Fibroblast of the aortic adventitia (primary cell): ENCODE measurements at regions not wholly inside any gene's neighbourhood (a gene's known extent, or its start where the extent isn't known, plus 50 kb on each side); places are given as distances from the start of the nearest gene placed in this dataset.
"Not testable (repeated sequence)": the region's sequence is repeated elsewhere in the genome, so short reads cannot be mapped to it uniquely, and the experiment has no call there.

Source experiments
- DNase-seq: peaks from one replicate; pipeline ENCODE4 v3.0.0-alpha.2; 2010; ENCODE audit warnings: low read depth
- H3K4me3 ChIP-seq: 2 replicates; pipeline ENCODE4 v1.5.1; 2011; ENCODE audit warnings: low read depth, mild to moderate bottlenecking, control low read depth, low read length, moderate library complexity
- TF ChIP-seq, protein P1 (sequence below): IDR thresholded peaks from 2 replicates; pipeline ENCODE4 v1.5.1; 2011; ENCODE audit warnings: mild to moderate bottlenecking, low read length, control low read depth, inconsistent platforms; ENCODE audit not compliant: insufficient read depth

DNA sequence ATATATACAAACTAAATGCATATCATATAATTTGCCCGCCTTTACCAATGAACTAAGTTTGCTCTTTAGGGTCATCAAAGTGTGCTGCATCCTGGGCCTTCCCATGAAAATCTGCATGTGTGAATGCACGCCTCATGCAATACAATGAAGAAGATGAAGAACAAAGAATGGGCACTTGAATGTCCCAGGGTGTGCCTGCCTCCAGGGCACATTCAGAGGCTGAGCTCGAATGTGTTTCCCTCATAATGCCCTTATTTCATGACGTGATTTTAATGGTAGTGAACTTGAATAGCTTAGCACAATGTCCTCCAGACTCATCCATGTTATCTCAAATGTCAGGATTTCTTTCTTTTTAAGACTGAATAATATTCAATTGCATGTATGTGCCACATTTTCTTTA, 824.9 kb downstream of the TNS3 start:
- DNase-seq, result no peak
- H3K4me3 ChIP-seq, result no peak overlapping the region
- TF ChIP-seq, protein P1, sequence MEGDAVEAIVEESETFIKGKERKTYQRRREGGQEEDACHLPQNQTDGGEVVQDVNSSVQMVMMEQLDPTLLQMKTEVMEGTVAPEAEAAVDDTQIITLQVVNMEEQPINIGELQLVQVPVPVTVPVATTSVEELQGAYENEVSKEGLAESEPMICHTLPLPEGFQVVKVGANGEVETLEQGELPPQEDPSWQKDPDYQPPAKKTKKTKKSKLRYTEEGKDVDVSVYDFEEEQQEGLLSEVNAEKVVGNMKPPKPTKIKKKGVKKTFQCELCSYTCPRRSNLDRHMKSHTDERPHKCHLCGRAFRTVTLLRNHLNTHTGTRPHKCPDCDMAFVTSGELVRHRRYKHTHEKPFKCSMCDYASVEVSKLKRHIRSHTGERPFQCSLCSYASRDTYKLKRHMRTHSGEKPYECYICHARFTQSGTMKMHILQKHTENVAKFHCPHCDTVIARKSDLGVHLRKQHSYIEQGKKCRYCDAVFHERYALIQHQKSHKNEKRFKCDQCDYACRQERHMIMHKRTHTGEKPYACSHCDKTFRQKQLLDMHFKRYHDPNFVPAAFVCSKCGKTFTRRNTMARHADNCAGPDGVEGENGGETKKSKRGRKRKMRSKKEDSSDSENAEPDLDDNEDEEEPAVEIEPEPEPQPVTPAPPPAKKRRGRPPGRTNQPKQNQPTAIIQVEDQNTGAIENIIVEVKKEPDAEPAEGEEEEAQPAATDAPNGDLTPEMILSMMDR, result no peak

DNA sequence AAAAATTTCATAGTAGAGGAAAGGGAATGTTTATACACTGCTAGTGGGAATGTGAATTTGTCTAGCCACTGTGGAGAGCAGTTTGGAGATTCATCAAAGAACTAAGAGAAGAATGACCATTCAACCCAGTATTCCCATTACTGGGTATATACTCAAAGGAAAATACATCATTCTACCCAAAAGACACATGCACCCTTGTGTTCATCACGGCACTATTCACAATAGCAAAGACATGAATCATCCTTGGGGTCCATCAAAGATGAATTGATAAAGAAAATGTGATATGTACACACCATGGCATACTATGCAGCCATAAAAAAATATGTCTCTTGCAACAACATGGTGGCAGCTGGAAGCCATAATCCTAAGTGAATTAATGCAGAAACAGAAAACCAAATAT, 825.7 kb downstream of the TNS3 start:
- TF ChIP-seq, protein P1, result no peak
- DNase-seq, result no peak
- H3K4me3 ChIP-seq, result no peak overlapping the region

DNA sequence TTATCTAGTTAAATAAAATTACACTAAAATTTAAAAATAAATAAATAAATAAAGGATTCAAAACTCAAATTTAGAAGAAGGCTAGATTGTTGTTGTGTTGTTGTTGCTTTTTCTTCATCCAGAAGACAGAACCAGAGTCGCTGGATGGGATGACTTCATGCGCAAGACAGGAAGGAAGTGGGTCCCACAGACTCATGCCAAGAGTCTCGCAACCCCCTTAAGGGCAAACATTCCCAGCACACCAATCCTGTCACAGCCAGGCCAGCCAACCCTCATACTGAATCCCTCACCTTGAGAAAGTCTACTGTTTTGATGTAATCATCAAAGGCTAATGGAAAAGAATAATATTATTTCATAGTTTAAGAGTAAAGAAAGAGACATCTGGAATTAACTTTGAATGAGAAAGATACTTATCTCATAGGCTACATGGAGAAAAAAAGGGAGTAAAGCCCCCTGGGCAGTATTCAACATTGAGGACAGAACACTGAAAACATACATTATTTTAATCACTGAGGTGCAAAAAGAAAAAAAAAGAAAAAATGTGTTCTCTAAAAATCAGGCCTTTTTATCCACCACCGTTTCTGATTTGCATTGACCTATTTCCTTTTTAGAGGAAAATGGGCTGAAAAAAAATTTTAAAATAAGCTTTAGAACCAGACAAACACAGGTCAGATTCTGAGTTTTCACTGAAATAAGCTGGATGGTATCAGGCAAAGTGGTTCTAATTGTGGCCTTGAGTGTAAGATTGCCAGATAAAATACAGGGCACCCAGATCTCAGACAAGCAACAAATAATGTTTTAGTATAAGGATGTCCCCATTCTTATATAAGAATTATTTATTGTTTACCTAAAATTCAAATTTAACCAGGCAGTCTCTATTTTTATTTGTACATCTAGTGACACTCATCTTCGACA, 826.5 kb downstream of the TNS3 start:
- no peak overlapping the region for H3K4me3 ChIP-seq
- DNase-seq, result no peak
- TF ChIP-seq, protein P1, result no peak

DNA sequence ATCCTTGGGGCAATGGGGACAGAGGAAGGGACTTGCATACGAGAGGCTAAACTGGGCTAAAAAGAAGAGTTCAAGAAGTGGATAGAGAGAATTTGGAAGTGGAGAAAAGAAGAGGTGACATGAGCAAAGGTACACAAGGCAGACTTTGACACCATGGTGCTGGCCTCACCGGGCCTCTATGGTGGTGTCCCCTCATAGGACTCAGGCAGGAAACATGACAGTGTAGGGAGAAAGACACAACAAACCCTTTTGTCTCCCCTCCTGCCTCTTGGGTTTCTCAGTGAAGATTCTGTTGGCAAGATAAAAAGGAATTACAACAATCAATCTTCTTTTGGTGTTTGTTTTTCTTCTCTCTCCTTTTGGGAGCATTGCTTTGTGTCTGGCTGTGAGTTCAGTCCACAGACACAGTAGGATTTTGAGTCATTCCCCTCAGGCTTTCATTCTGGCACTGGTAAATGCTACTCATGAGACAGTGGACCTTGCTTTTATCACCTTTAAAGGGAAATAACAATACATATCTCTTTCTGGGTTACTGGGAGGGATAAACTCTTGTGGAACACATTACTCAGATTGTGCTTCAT, 827.7 kb downstream of the TNS3 start:
- no peak overlapping the region for H3K4me3 ChIP-seq
- TF ChIP-seq, protein P1, result no peak
- peak; percentile 90 for DNase-seq

DNA sequence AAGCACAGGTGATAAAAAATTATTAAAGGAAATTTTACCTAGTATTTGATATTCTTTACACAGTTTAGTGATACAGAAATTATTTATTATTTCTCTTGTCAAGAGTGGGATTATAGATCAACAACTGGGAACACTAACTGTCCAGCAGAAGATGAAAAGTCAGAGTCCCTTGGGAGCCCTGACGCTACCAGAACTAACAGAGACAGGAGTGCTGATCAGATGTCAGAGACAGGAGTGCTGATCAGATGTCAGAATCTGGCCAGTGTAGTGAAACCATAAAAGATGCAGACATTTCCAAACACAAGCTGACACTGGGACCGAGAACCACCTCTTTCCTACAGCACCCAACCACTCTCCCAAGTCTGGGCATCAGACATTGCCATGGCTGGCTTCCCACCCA, 828.2 kb downstream of the TNS3 start:
- no peak for DNase-seq
- H3K4me3 ChIP-seq, result no peak overlapping the region
- TF ChIP-seq, protein P1, result no peak

DNA sequence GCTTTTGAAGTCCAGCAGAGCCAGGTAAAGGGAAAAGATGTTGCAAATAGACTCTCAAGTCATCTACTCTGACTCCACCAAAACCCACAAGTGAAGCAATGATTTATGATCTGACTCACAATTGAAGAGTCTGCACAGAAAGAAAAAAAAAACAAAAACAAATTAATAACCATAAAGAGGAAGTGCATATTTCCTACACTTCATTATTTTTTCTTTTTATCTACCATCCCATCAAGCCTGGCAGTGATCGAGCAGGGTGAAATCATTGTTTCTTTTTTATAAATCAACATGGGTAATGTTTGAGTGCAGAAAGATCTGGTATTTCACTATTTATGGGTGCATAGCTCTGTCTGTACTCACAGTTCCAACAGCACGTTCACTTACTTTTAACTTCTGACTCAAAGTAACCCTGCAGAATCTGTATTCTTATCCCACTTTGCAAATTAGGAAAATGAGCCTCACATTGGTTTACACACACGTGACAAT, 829.0 kb downstream of the TNS3 start:
- DNase-seq, result peak; percentile 75
- TF ChIP-seq, protein P1, result no peak
- H3K4me3 ChIP-seq, result no peak overlapping the region

DNA sequence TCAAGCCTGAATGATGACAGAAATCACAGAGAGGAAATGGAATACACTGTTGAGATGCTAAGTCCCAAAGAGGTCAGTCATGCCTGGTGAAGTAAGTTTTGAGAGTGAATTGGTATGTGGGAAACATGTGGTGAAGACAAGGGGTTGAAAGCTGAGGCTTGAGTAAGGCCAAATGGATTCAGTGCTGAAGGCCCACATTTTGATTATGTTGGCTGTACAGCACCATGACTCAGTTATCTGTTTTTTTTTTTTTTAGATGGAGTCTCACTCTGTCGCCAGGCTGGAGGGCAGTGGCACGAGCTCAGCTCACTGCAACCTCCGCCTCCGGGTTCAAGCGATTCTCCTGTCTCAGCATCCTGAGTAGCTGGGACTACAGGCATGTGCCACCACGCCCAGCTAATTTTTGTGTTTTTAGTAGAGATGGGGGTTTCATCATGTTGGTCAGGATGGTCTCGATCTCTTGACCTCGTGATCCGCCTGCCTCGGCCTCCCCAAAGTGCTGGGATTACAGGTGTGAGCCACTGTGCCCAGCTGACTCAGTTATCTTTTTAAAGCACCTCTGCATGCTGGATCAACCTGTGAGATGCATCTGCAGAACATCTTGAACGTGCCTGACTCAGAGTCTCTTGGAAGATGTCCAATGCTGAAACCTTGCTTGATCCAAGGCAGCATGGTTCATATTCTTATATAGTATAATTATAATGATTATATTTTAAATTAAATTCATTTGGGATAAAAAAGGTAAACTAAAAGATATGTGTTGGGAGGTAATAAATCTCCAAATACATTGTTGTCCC, 829.8 kb downstream of the TNS3 start:
- DNase-seq, result peak; percentile 81
- H3K4me3 ChIP-seq, result not testable (repeated sequence)
